K562 (cell line): ENCODE measurements at regions not wholly inside any gene's neighbourhood (a gene's known extent, or its start where the extent isn't known, plus 50 kb on each side); places are given as distances from the start of the nearest gene placed in this dataset.

Source experiments
- ATAC-seq: fragments of 200-7000 bp; cut with Tn5 transposase; 3 replicates; pipeline ENCODE4 v1.9.1; 2020; ENCODE audit warnings: moderate library complexity
- BruUV-seq: library from RNA; stranded (reverse); fragments of 400-500 nt; replicated peaks from 2 replicates; lab custom pipeline; 2021; lab: Mats Ljungman, UMichigan
- CTCF ChIA-PET: fragments of 300-600 bp; formaldehyde crosslinking; extraction: SDS; loops from one replicate; lab custom pipeline; 2021; ENCODE audit warnings: low intra/inter-chr PET ratio; lab: Yijun Ruan, JAX
- POLR2A ChIA-PET: fragments of 300-600, 350-650 bp; sonication (Branson Sonifier 250); formaldehyde crosslinking; extraction: SDS; loops from one replicate; lab custom pipeline; 2021; ENCODE audit warnings: antibody characterized with exemption, inconsistent platforms; lab: Yijun Ruan, JAX
- DNase-seq, 4 experiments: peaks; one replicate each; pipeline versions ENCODE4 v3.0.0 to v3.0.0-alpha.2; 2011 to 2018; ENCODE audit warnings: low spot score in 3 of 4, mixed read lengths in 3 of 4; ENCODE audit errors: extremely low read depth in 1 of 4
- FAIRE-seq: peaks from 2 replicates; lab custom pipeline; 2011; peaks lifted over from hg19 to GRCh38; lab: Jason Lieb, UNC
- H2AFZ ChIP-seq: 2 replicates; pipeline ENCODE4 v1.6.0; 2011; ENCODE audit warnings: low read depth, low read length, control low read depth, inconsistent platforms
- H3K27ac ChIP-seq: fragments of 200-600 bp; 3 replicates; pipeline ENCODE4 v1.8.0; 2011; ENCODE audit warnings: low read depth, mild to moderate bottlenecking, control low read depth, inconsistent platforms, low read length, moderate library complexity, mixed read lengths; ENCODE audit errors: extremely low read depth
- H3K27me3 ChIP-seq, 2 experiments: fragments of 300-600 bp in 1 of 2; 2 replicates in 1 of 2; 3 replicates in 1 of 2; pipeline versions ENCODE4 v1.6.0 to v1.8.0; 2011; ENCODE audit warnings: inconsistent platforms in 2 of 2, low read length in 2 of 2, mild to moderate bottlenecking in 1 of 2, mixed read lengths in 1 of 2, moderate library complexity in 1 of 2; ENCODE audit not compliant: control insufficient read depth in 2 of 2, insufficient read depth in 2 of 2
- H3K36me3 ChIP-seq: fragments of 300-600 bp; 3 replicates; pipeline ENCODE4 v1.8.0; 2011; ENCODE audit warnings: mild to moderate bottlenecking, low read length, inconsistent platforms; ENCODE audit not compliant: control insufficient read depth, insufficient read depth
- H3K4me1 ChIP-seq, 2 experiments: fragments of 200-600 bp in 1 of 2; replicated peaks in 1 of 2; 2 replicates in 1 of 2; 3 replicates in 1 of 2; pipeline versions ENCODE4 v1.5.1 to v1.8.0; 2011; ENCODE audit warnings: inconsistent platforms in 2 of 2, low read length in 2 of 2, mild to moderate bottlenecking in 1 of 2, mixed read lengths in 1 of 2, moderate library complexity in 1 of 2; ENCODE audit not compliant: control insufficient read depth in 2 of 2, insufficient read depth in 2 of 2
- H3K4me2 ChIP-seq: 2 replicates; pipeline ENCODE4 v1.6.1; 2011; ENCODE audit warnings: low read length, control low read depth, inconsistent platforms, mixed read lengths; ENCODE audit not compliant: insufficient read depth
- H3K4me3 ChIP-seq: fragments of 200-600 bp; sonication (generic), shearing (Covaris generic); 2 replicates; pipeline ENCODE4 v1.5.1; 2016; ENCODE audit warnings: control low read depth, inconsistent platforms
- H3K79me2 ChIP-seq: fragments of 200-600 bp; 3 replicates; pipeline ENCODE4 v1.8.0; 2011; ENCODE audit warnings: low read length, inconsistent platforms; ENCODE audit not compliant: control insufficient read depth, insufficient read depth
- H3K9ac ChIP-seq, 2 experiments: 2 replicates each; pipeline versions ENCODE4 v1.6.0 to v1.6.1; 2011; ENCODE audit warnings: low read depth in 2 of 2, low read length in 2 of 2, control low read depth in 1 of 2, inconsistent platforms in 1 of 2, mild to moderate bottlenecking in 1 of 2, mixed read lengths in 1 of 2; ENCODE audit not compliant: insufficient read depth in 1 of 2
- H3K9me1 ChIP-seq: one replicate; pipeline ENCODE4 v1.6.0; 2011; ENCODE audit warnings: inconsistent platforms, mild to moderate bottlenecking, low read length, moderate library complexity; ENCODE audit not compliant: control insufficient read depth, insufficient read depth
- H3K9me3 ChIP-seq: replicated peaks from 2 replicates; pipeline ENCODE4 v1.5.1; 2011; ENCODE audit warnings: low read depth, low read length, inconsistent platforms; ENCODE audit not compliant: control insufficient read depth, insufficient read depth
- H4K20me1 ChIP-seq: replicated peaks from 2 replicates; pipeline ENCODE4 v1.6.1; 2011; ENCODE audit warnings: low read length, inconsistent platforms, mixed read lengths; ENCODE audit not compliant: control insufficient read depth, insufficient read depth
- ATF4 ChIP-seq: fragments of 450-650 bp; formaldehyde crosslinking; IDR thresholded peaks from 2 replicates; pipeline ENCODE4 v1.4.0; 2022; ENCODE audit warnings: mild to moderate bottlenecking, moderate library complexity
- BHLHE40 ChIP-seq: IDR thresholded peaks from 2 replicates; pipeline ENCODE4 v1.6.1; 2011; ENCODE audit warnings: low read length, improper control_type of control experiment
- CBFA2T3 ChIP-seq: fragments of 450-650 bp; IDR thresholded peaks from 2 replicates; pipeline ENCODE4 v1.6.1; 2017
- CTCF ChIP-seq, 3 experiments: IDR thresholded peaks in 2 of 3; conservative IDR thresholded peaks in 1 of 3; 2 replicates each; pipeline ENCODE4 v1.5.1; 2011 to 2012; ENCODE audit warnings: low read length in 3 of 3, mild to moderate bottlenecking in 3 of 3, control low read depth in 2 of 3, improper control_type of control experiment in 1 of 3, inconsistent platforms in 1 of 3, low read depth in 1 of 3, mixed read lengths in 1 of 3, moderate library complexity in 1 of 3; ENCODE audit not compliant: insufficient read depth in 2 of 3
- MEIS2 ChIP-seq: fragments of 450-650 bp; IDR thresholded peaks from 2 replicates; pipeline ENCODE4 v1.6.1; 2014; ENCODE audit warnings: mild to moderate bottlenecking; ENCODE audit not compliant: partially characterized antibody
- MNT ChIP-seq, 2 experiments: fragments of 450-650 bp; conservative IDR thresholded peaks; 2 replicates each; pipeline ENCODE4 v1.6.1; 2017; ENCODE audit warnings: mild to moderate bottlenecking in 2 of 2, moderate library complexity in 2 of 2
- POLR2AphosphoS2 ChIP-seq: IDR thresholded peaks from 2 replicates; pipeline ENCODE4 v1.6.1; 2012; ENCODE audit warnings: low read length, improper control_type of control experiment
- SOX6 ChIP-seq: fragments of 450-650 bp; IDR thresholded peaks from 2 replicates; pipeline ENCODE4 v1.6.1; 2014; ENCODE audit warnings: mild to moderate bottlenecking
- SRSF7 ChIP-seq: fragments of 200-400 bp; formaldehyde crosslinking; optimal IDR thresholded peaks from 2 replicates; pipeline ENCODE3; 2017; ENCODE audit warnings: mild to moderate bottlenecking, low read depth, low read length
- ZNF121 ChIP-seq: sonication (generic); formaldehyde crosslinking; conservative IDR thresholded peaks from 2 replicates; pipeline ENCODE4 v1.8.0; 2022; ENCODE audit warnings: missing genetic modification reagents
- WGBS: fragments of 100-300 bp; shearing (Covaris generic); methylation state at CpG from one replicate; pipeline ENCODE4 v1.1.6; 2016; ENCODE audit warnings: low coverage, mixed read lengths; ENCODE audit not compliant: insufficient coverage; ENCODE audit errors: missing lambda C conversion rate; 5-methylcytosine and 5-hydroxymethylcytosine counted together
- in situ Hi-C: fragments of 300-500 bp; cut with MboI; formaldehyde crosslinking; loops from 4 replicates; pipeline ENCODE4 v1.15.0; 2018; ENCODE audit warnings: inconsistent platforms, mixed read lengths
- intact Hi-C: fragments of 100-400 bp; cut with micrococcal nuclease; formaldehyde crosslinking; loops from 2 replicates; pipeline ENCODE4 v1.14.2; 2022
- TF ChIP-seq, protein P1 (sequence below): sonication (generic); formaldehyde crosslinking; IDR thresholded peaks from 2 replicates; pipeline ENCODE4 v1.8.1; 2023; ENCODE audit warnings: mild to moderate bottlenecking, missing genetic modification reagents
- TF ChIP-seq, protein P2 (sequence below): fragments of 450-650 bp; IDR thresholded peaks from 2 replicates; pipeline ENCODE4 v1.7.0; 2016; ENCODE audit warnings: borderline replicate concordance
- TF ChIP-seq, protein P3 (sequence below): sonication (generic); formaldehyde crosslinking; IDR thresholded peaks from 2 replicates; pipeline ENCODE4 v1.8.0; 2022; ENCODE audit warnings: mild to moderate bottlenecking, missing genetic modification reagents, borderline replicate concordance

DNA sequence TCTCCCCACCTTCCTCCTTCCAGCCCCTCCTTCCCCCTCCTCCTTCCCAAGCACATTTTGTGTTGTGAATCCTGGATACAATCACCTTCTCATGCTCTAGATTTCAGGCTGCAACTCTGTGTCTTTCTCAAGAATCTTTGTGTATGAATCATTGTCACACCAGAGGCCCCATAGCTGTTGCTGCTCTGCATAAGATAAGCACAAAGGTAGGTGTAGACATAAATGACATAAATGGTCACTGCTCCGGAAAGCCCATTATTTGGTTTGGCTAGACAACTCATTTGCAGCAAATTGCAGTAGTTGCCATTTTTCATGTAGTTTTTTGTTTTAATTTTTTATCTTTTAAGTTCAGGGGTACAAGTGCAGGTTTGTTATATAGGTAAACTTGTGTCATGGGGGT lies 216.3 kb upstream of the NRP1 start:
- TF ChIP-seq POLR2AphosphoS2, result no peak
- TF ChIP-seq, protein P1, sequence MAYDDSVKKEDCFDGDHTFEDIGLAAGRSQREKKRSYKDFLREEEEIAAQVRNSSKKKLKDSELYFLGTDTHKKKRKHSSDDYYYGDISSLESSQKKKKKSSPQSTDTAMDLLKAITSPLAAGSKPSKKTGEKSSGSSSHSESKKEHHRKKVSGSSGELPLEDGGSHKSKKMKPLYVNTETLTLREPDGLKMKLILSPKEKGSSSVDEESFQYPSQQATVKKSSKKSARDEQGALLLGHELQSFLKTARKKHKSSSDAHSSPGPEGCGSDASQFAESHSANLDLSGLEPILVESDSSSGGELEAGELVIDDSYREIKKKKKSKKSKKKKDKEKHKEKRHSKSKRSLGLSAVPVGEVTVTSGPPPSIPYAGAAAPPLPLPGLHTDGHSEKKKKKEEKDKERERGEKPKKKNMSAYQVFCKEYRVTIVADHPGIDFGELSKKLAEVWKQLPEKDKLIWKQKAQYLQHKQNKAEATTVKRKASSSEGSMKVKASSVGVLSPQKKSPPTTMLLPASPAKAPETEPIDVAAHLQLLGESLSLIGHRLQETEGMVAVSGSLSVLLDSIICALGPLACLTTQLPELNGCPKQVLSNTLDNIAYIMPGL (CRISPR knock-in tag), result no peak
- TF ChIP-seq ATF4, result no peak
- TF ChIP-seq MEIS2, result no peak
- TF ChIP-seq, protein P2, sequence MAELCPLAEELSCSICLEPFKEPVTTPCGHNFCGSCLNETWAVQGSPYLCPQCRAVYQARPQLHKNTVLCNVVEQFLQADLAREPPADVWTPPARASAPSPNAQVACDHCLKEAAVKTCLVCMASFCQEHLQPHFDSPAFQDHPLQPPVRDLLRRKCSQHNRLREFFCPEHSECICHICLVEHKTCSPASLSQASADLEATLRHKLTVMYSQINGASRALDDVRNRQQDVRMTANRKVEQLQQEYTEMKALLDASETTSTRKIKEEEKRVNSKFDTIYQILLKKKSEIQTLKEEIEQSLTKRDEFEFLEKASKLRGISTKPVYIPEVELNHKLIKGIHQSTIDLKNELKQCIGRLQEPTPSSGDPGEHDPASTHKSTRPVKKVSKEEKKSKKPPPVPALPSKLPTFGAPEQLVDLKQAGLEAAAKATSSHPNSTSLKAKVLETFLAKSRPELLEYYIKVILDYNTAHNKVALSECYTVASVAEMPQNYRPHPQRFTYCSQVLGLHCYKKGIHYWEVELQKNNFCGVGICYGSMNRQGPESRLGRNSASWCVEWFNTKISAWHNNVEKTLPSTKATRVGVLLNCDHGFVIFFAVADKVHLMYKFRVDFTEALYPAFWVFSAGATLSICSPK, result no peak
- TF ChIP-seq, protein P3, sequence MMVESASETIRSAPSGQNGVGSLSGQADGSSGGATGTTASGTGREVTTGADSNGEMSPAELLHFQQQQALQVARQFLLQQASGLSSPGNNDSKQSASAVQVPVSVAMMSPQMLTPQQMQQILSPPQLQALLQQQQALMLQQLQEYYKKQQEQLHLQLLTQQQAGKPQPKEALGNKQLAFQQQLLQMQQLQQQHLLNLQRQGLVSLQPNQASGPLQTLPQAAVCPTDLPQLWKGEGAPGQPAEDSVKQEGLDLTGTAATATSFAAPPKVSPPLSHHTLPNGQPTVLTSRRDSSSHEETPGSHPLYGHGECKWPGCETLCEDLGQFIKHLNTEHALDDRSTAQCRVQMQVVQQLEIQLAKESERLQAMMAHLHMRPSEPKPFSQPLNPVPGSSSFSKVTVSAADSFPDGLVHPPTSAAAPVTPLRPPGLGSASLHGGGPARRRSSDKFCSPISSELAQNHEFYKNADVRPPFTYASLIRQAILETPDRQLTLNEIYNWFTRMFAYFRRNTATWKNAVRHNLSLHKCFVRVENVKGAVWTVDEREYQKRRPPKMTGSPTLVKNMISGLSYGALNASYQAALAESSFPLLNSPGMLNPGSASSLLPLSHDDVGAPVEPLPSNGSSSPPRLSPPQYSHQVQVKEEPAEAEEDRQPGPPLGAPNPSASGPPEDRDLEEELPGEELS (CRISPR knock-in tag), result no peak
- TF ChIP-seq BHLHE40, result no peak
- TF ChIP-seq ZNF121 (CRISPR knock-in tag), result no peak
- TF ChIP-seq MNT (conservative IDR thresholded peaks at IDR 0.05), result no peak
- TF ChIP-seq SRSF7, result no peak
- TF ChIP-seq CTCF (IDR thresholded peaks at IDR 0.05 in 2 of 3, conservative IDR thresholded peaks at IDR 0.05 in 1 of 3; ENCODE audit: insufficient read depth in 2 of 3, low read depth in 1 of 3, low read length in 3 of 3), result no peak
- TF ChIP-seq SOX6, result no peak
- no peak for TF ChIP-seq CBFA2T3
- H3K4me2 ChIP-seq, result no peak overlapping the region
- FAIRE-seq (no peak), ATAC-seq (no peak), DNase-seq (no peak)
- no peaks in the 10 kb centered on the region for H3K4me1 ChIP-seq
- 0% methylated on average over 1 of the region's 1 CpG for WGBS
- no peaks in the 10 kb centered on the region for H3K9me3 ChIP-seq
- no peaks in the 10 kb centered on the region for H3K9me1 ChIP-seq
- no peak overlapping the region for H3K9ac ChIP-seq
- H3K4me3 ChIP-seq, result no peak overlapping the region
- H2AFZ ChIP-seq, result no peak overlapping the region
- no peaks in the 10 kb centered on the region for H4K20me1 ChIP-seq
- CTCF ChIA-PET, result no interaction called here
- POLR2A ChIA-PET, result interaction anchor here (0.8 kb wide), 1 partner anchor 110 kb away, joined by 3 read pairs; no protein-coding TSS in a partner anchor
- H3K27ac ChIP-seq, result no peak overlapping the region
- intact Hi-C loops (no loop called here), in situ Hi-C loops (no loop called here)
- no peaks in the 10 kb centered on the region for H3K36me3 ChIP-seq
- H3K79me2 ChIP-seq, result no peaks in the 10 kb centered on the region
- no TSS peak for BruUV-seq
- H3K27me3 ChIP-seq, result peaks cover 0 to 4% of the 10 kb centered on the region in 2 experiments; a peak in 1 of 5 replicates
